Gastrocnemius medialis (tissue), 4 donors: ENCODE measurements at regions not wholly inside any gene's neighbourhood (a gene's known extent, or its start where the extent isn't known, plus 50 kb on each side); places are given as distances from the start of the nearest gene placed in this dataset.

Source experiments
- ATAC-seq, 2 donors: fragments of 150-250 bp; one replicate each; pipeline ENCODE4 v1.9.1; 2016
- DNase-seq, 2 donors: peaks; one replicate each; pipeline ENCODE4 v3.0.0-alpha.2; 2019
- H3K27ac ChIP-seq, 4 donors: fragments of 200-600 bp; sonication (generic); 1 replicate in 1 of 4; 2 replicates in 3 of 4; pipeline ENCODE4 v1.5.1; 2016 to 2018; ENCODE audit warnings: mild to moderate bottlenecking in 2 of 4, moderate library complexity in 1 of 4
- H3K27me3 ChIP-seq, 3 donors: fragments of 200-600 bp; sonication (generic) in 2 of 3; 1 replicate in 1 of 3; 2 replicates in 2 of 3; pipeline versions ENCODE4 v1.5.1 to v1.6.0; 2016 to 2019; ENCODE audit warnings: mild to moderate bottlenecking in 1 of 3, moderate library complexity in 1 of 3
- H3K36me3 ChIP-seq, 2 donors: fragments of 200-600 bp; sonication (generic) in 1 of 2; one replicate each; pipeline ENCODE4 v1.5.1; 2017 to 2018
- H3K4me1 ChIP-seq, 2 donors: fragments of 200-600 bp; sonication (generic) in 1 of 2; one replicate each; pipeline ENCODE4 v1.5.1; 2016 to 2017; ENCODE audit warnings: mild to moderate bottlenecking in 2 of 2
- H3K4me3 ChIP-seq, 4 donors: fragments of 200-600 bp; sonication (generic) in 3 of 4; 1 replicate in 1 of 4; 2 replicates in 3 of 4; pipeline ENCODE4 v1.5.1; 2016 to 2019; ENCODE audit warnings: mild to moderate bottlenecking in 2 of 4
- H3K9me3 ChIP-seq, 3 donors: fragments of 200-600 bp; sonication (generic) in 2 of 3; 1 replicate in 1 of 3; 2 replicates in 2 of 3; pipeline ENCODE4 v1.5.1; 2016 to 2019
- POLR2A ChIP-seq, 2 donors: fragments of 450-650 bp; IDR thresholded peaks; one replicate each; pipeline ENCODE4 v1.6.1; 2017; ENCODE audit warnings: antibody characterized with exemption in 2 of 2, mild to moderate bottlenecking in 2 of 2, moderate library complexity in 2 of 2
- in situ Hi-C, 4 donors: fragments of 200-750 bp; cut with MboI; loops; one replicate each; pipeline versions ENCODE4 v1.15.0 to v1.8.0; 2017; ENCODE audit warnings: low sequenced_read_pairs in 4 of 4
- intact Hi-C: fragments of 100-400 bp; cut with DNase I; formaldehyde crosslinking; loops from one replicate; pipeline ENCODE4 v1.15.1; 2023; ENCODE audit warnings: low total_unique reads
- TF ChIP-seq, protein P1 (sequence below), 5 experiments: fragments of 450-650 bp in 3 of 5; fragments of 200-600 bp in 2 of 5; sonication (generic) in 2 of 5; IDR thresholded peaks in 4 of 5; conservative IDR thresholded peaks in 1 of 5; 1 replicate in 4 of 5; 2 replicates in 1 of 5; pipeline ENCODE4 v1.5.1; 2016 to 2019; ENCODE audit warnings: antibody characterized with exemption in 5 of 5, mild to moderate bottlenecking in 3 of 5, moderate library complexity in 3 of 5

DNA sequence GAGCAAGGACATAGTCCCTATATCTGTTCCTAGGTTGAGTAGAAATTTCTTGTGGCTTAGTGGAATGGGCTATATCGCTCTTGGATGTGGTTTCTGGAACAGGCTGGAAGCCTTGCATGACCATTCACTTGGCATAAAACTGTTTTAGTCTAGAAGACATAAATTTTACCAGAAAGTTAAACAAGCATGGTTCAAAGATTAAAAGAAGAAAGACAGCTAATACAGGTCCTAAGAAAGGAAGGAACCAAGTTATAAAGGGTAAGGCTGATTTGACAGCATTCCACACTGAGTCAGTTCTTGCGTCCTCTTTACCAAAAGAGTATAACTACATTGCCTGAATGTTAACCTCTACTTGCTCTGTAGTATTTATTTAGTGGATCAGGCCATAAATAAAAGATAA, 724.2 kb downstream of the SORCS1 start:
- no peak overlapping the region for H3K4me3 ChIP-seq
- intact Hi-C loops (no loop called here), in situ Hi-C loops (no loop called here)
- H3K9me3 ChIP-seq = no peaks in the 10 kb centered on the region
- no peak overlapping the region for H3K27ac ChIP-seq
- no peaks in the 10 kb centered on the region for H3K4me1 ChIP-seq
- TF ChIP-seq POLR2A (IDR thresholded peaks at IDR 0.05) = no peak
- TF ChIP-seq, protein P1, sequence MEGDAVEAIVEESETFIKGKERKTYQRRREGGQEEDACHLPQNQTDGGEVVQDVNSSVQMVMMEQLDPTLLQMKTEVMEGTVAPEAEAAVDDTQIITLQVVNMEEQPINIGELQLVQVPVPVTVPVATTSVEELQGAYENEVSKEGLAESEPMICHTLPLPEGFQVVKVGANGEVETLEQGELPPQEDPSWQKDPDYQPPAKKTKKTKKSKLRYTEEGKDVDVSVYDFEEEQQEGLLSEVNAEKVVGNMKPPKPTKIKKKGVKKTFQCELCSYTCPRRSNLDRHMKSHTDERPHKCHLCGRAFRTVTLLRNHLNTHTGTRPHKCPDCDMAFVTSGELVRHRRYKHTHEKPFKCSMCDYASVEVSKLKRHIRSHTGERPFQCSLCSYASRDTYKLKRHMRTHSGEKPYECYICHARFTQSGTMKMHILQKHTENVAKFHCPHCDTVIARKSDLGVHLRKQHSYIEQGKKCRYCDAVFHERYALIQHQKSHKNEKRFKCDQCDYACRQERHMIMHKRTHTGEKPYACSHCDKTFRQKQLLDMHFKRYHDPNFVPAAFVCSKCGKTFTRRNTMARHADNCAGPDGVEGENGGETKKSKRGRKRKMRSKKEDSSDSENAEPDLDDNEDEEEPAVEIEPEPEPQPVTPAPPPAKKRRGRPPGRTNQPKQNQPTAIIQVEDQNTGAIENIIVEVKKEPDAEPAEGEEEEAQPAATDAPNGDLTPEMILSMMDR (IDR thresholded peaks at IDR 0.05 in 4 of 5, conservative IDR thresholded peaks at IDR 0.05 in 1 of 5) = no peak
- no peak for DNase-seq
- no peaks in the 10 kb centered on the region for H3K27me3 ChIP-seq
- ATAC-seq = no peak
- H3K36me3 ChIP-seq = no peaks in the 10 kb centered on the region

DNA sequence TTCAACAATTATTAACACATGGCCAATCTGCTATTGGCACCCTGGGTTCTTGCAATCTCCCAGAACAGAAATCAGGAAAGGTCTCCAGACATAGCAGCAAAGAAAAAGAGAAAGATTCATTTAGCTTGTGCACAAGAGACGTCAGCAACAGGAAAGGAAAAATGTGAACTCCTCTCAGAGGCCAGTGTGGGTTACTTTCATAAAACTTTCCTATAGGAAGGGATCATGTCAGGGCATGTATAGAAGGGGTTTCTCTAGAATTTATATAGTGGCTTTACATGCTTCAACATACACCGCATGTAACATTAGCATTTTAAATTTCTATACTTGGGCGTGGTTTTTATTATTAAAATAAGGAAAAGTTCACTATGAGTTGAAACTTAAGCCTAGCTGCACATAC, 725.1 kb downstream of the SORCS1 start:
- Histone ChIP-seq H3K4me3 (no peak overlapping the region), H3K36me3 (no peaks in the 10 kb centered on the region), H3K27ac (no peak overlapping the region), H3K4me1 (no peaks in the 10 kb centered on the region), H3K9me3 (no peaks in the 10 kb centered on the region), H3K27me3 (no peaks in the 10 kb centered on the region)
- intact Hi-C loops = no loop called here
- DNase-seq = no peak
- TF ChIP-seq, protein P1 (IDR thresholded peaks at IDR 0.05 in 4 of 5, conservative IDR thresholded peaks at IDR 0.05 in 1 of 5) = no peak
- no peak for TF ChIP-seq POLR2A (IDR thresholded peaks at IDR 0.05)
- in situ Hi-C loops = no loop called here
- no peak for ATAC-seq

DNA sequence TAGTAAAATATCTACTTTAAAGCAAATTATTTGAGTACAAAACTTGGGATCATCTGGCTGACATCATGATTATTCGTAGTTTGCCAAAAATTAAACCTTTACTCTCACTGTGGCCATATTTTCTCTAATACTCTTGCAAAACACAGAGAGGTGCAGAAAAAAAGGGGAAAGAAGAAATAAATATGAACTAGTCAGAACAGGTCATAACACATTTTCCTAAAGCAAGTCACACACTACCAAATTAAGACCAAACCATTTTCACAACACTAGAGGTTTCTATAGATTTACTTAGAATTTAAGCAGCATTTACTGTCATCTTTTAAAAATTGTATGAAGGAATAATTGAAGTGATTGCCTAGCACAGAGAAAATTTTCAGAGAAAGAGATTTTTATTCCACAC, 726.1 kb downstream of the SORCS1 start:
- in situ Hi-C loops = no loop called here
- ATAC-seq (no peak), DNase-seq (no peak)
- TF ChIP-seq, protein P1 (IDR thresholded peaks at IDR 0.05 in 4 of 5, conservative IDR thresholded peaks at IDR 0.05 in 1 of 5) = no peak
- TF ChIP-seq POLR2A (IDR thresholded peaks at IDR 0.05) = no peak
- H3K9me3 ChIP-seq = no peaks in the 10 kb centered on the region
- no peak overlapping the region for H3K4me3 ChIP-seq
- H3K27me3 ChIP-seq = no peaks in the 10 kb centered on the region
- intact Hi-C loops = no loop called here
- H3K4me1 ChIP-seq = no peaks in the 10 kb centered on the region
- H3K27ac ChIP-seq = no peak overlapping the region
- no peaks in the 10 kb centered on the region for H3K36me3 ChIP-seq

DNA sequence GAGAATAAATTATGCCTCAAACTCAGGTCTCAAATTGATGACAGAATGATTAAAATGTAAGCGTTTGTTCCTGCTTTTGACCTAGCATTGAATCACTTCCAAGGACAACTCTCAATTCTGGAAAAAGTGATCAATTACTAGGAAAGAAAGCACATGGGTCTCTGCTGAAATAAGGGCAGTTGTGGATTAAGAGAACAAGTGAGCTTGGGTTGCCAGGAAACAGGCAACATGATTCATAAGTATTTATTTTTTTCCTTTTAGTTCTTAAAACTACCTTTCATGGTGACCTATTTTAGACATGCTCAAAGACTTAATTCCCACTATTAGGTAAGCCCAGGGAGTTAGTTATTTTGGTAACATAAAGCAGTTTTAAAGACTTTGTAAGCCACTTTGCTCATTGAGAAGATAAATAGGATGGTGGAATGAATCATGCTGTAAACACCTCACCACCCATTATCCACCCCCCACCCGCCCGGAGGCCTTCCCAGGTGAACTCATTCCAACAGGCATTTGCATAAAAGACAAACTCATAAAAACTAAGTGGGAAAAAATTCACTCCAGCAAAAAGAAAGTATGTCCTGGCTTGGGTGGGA, 728.3 kb downstream of the SORCS1 start:
- H3K4me3 ChIP-seq = no peak overlapping the region
- no peak overlapping the region for H3K27ac ChIP-seq
- ATAC-seq (no peak), DNase-seq (no peak)
- no peaks in the 10 kb centered on the region for H3K36me3 ChIP-seq
- no peaks in the 10 kb centered on the region for H3K27me3 ChIP-seq
- intact Hi-C loops = no loop called here
- H3K9me3 ChIP-seq = no peaks in the 10 kb centered on the region
- no peak for TF ChIP-seq POLR2A (IDR thresholded peaks at IDR 0.05)
- TF ChIP-seq, protein P1 (IDR thresholded peaks at IDR 0.05 in 4 of 5, conservative IDR thresholded peaks at IDR 0.05 in 1 of 5) = no peak
- H3K4me1 ChIP-seq = no peaks in the 10 kb centered on the region
- in situ Hi-C loops = no loop called here

DNA sequence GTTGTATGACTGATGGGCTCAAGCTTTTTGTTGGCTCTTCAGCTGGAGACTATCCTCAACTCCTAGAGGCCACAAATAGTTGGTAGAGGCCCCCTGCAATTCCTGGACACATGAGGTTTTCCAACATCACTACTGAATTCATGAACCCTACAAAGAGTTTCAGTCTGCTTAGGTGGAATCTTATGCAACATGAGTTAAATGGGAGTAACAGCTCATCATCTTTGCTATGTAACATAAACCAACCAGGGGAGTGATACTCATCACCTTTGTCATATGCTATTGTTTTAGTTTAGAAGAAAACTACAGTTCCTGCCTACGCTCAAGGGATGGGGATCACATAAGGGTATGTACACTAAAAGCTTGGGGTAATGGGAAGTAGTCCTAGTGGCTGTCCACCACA, 729.4 kb downstream of the SORCS1 start:
- intact Hi-C loops (no loop called here), in situ Hi-C loops (no loop called here)
- H3K9me3 ChIP-seq = no peaks in the 10 kb centered on the region
- H3K4me1 ChIP-seq = no peaks in the 10 kb centered on the region
- no peak for DNase-seq
- no peak for TF ChIP-seq POLR2A (IDR thresholded peaks at IDR 0.05)
- TF ChIP-seq, protein P1 (IDR thresholded peaks at IDR 0.05 in 4 of 5, conservative IDR thresholded peaks at IDR 0.05 in 1 of 5) = no peak
- no peak overlapping the region for H3K27ac ChIP-seq
- no peaks in the 10 kb centered on the region for H3K27me3 ChIP-seq
- no peak overlapping the region for H3K4me3 ChIP-seq
- no peaks in the 10 kb centered on the region for H3K36me3 ChIP-seq
- no peak for ATAC-seq
